ENCODE measurements at regions not wholly inside any gene's neighbourhood (a gene's known extent, or its start where the extent isn't known, plus 50 kb on each side); places are given as distances from the start of the nearest gene placed in this dataset.

GRCh38 chr13:62633448-62633847, 1217.8 kb upstream of the PCDH20 start:
- TF ChIP-seq ZNF462 (CRISPR knock-in tag; IDR thresholded peaks at IDR 0.05): no peak
- TF ChIP-seq POLR2AphosphoS5 (IDR thresholded peaks at IDR 0.05; ENCODE audit: low read depth): no peak
- no peak for TF ChIP-seq CTCF (conservative IDR thresholded peaks at IDR 0.05; ENCODE audit: low read depth in 2 of 2)
- no peak for TF ChIP-seq EZH2phosphoT487 (IDR thresholded peaks at IDR 0.05; ENCODE audit: unreplicated experiment)
- TF ChIP-seq JUNB (IDR thresholded peaks at IDR 0.05; ENCODE audit: unreplicated experiment): no peak
- TF ChIP-seq STAT1 (IDR thresholded peaks at IDR 0.05; ENCODE audit: unreplicated experiment): no peak
- TF ChIP-seq ZNF331 (CRISPR knock-in tag; IDR thresholded peaks at IDR 0.05; ENCODE audit: low read depth): no peak
- no peak for TF ChIP-seq EZH2 (IDR thresholded peaks at IDR 0.05; ENCODE audit: low read depth, unreplicated experiment)
- TF ChIP-seq NANOG (IDR thresholded peaks at IDR 0.05; ENCODE audit: borderline replicate concordance): no peak
- TF ChIP-seq ZNF114 (CRISPR knock-in tag; IDR thresholded peaks at IDR 0.05): no peak
- TF ChIP-seq ETS1 (IDR thresholded peaks at IDR 0.05): no peak
- Histone ChIP-seq H4K20me1 (replicated peaks; ENCODE audit: insufficient read depth) (no peaks in the 10 kb centered on the region), H3K27me3 (ENCODE audit: insufficient read depth) (no peaks in the 10 kb centered on the region), H3K4me2 (no peak overlapping the region), H3K4me1 (ENCODE audit: insufficient read depth) (no peaks in the 10 kb centered on the region), H3K4me3 (no peak overlapping the region), H3K36me3 (ENCODE audit: insufficient read depth) (no peaks in the 10 kb centered on the region), H2AFZ (no peak overlapping the region), H3K79me2 (replicated peaks; ENCODE audit: insufficient read depth) (no peaks in the 10 kb centered on the region), H3F3A (replicated peaks; ENCODE audit: low read depth) (no peaks in the 10 kb centered on the region), H3K9me2 (ENCODE audit: insufficient read depth) (no peaks in the 10 kb centered on the region), H3K27ac (ENCODE audit: low read depth) (no peak overlapping the region)
- DNase-seq (ENCODE audit: low spot score): no peak
- no peaks in the 10 kb centered on the region for H3K27me3 Mint-ChIP-seq (ENCODE audit: insufficient read depth, low read depth, poor library complexity)
- H3K9me3 Mint-ChIP-seq: no peaks in the 10 kb centered on the region
- H3K36me3 Mint-ChIP-seq (ENCODE audit: low read depth): no peaks in the 10 kb centered on the region
- H3K4me1 Mint-ChIP-seq: peaks cover 6% of the 10 kb centered on the region; the same call in 2 of the 3 replicates
- no peak overlapping the region for H3K4me3 Mint-ChIP-seq
- ATAC-seq: no peak
- H3K27ac Mint-ChIP-seq: no peak overlapping the region

All from GM23338 (cell line).